ENCODE measurements at regions not wholly inside any gene's neighbourhood (a gene's known extent, or its start where the extent isn't known, plus 50 kb on each side); places are given as distances from the start of the nearest gene placed in this dataset.

- H3K4me2 ChIP-seq (ENCODE audit: control insufficient read depth, extremely low read depth, insufficient read depth, low read depth, low read length) = no peak overlapping the region
Measured at GRCh38 chr7:28348636-28349035, 63.7 kb upstream of the CREB5 start.

GRCh38 chr7:28349637-28350036 is 62.7 kb upstream of the CREB5 start:
- dilution Hi-C loops (cut with MboI; ENCODE audit: extremely low pct_ligation_motif_present, low sequenced_read_pairs) = no loop called here
- FAIRE-seq (no peak), DNase-seq (ENCODE audit: low read depth, low spot score) (no peak)
- Histone ChIP-seq H3K4me2 (ENCODE audit: control insufficient read depth, extremely low read depth, insufficient read depth, low read depth, low read length) (no peak overlapping the region), H3K27me3 (ENCODE audit: control insufficient read depth, extremely low read depth, insufficient read depth, low read length) (no peaks in the 10 kb centered on the region), H3K4me3 (ENCODE audit: control insufficient read depth in 2 of 3, extremely low read depth in 1 of 3, insufficient read depth in 2 of 3, low read depth in 1 of 3, low read length in 3 of 3) (no peak overlapping the region), H3K9me1 (ENCODE audit: control insufficient read depth, extremely low read depth, insufficient read depth, low read length) (no peaks in the 10 kb centered on the region), H2AFZ (ENCODE audit: control insufficient read depth, low read length) (no peak overlapping the region), H3K4me1 (ENCODE audit: control insufficient read depth, extremely low read depth, insufficient read depth, low read length) (peaks cover 26% of the 10 kb centered on the region), H3K27ac (ENCODE audit: control insufficient read depth, insufficient read depth, low read length) (no peak overlapping the region), H3K79me2 (ENCODE audit: control insufficient read depth, insufficient read depth, low read length) (no peaks in the 10 kb centered on the region), H4K20me1 (ENCODE audit: control insufficient read depth, extremely low read depth, insufficient read depth, low read length) (no peaks in the 10 kb centered on the region), H3K9me3 (ENCODE audit: control insufficient read depth, low read depth, low read length) (no peaks in the 10 kb centered on the region), H3K9ac (ENCODE audit: control insufficient read depth, extremely low read depth, insufficient read depth, low read length) (no peak overlapping the region), H3K36me3 (ENCODE audit: control insufficient read depth in 2 of 2, extremely low read depth in 1 of 2, insufficient read depth in 2 of 2, low read length in 2 of 2) (no peaks in the 10 kb centered on the region)
- no peak for TF ChIP-seq EZH2 (IDR thresholded peaks at IDR 0.05; ENCODE audit: low read length)
- TF ChIP-seq, protein P1, sequence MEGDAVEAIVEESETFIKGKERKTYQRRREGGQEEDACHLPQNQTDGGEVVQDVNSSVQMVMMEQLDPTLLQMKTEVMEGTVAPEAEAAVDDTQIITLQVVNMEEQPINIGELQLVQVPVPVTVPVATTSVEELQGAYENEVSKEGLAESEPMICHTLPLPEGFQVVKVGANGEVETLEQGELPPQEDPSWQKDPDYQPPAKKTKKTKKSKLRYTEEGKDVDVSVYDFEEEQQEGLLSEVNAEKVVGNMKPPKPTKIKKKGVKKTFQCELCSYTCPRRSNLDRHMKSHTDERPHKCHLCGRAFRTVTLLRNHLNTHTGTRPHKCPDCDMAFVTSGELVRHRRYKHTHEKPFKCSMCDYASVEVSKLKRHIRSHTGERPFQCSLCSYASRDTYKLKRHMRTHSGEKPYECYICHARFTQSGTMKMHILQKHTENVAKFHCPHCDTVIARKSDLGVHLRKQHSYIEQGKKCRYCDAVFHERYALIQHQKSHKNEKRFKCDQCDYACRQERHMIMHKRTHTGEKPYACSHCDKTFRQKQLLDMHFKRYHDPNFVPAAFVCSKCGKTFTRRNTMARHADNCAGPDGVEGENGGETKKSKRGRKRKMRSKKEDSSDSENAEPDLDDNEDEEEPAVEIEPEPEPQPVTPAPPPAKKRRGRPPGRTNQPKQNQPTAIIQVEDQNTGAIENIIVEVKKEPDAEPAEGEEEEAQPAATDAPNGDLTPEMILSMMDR (optimal IDR thresholded peaks at IDR 0.05 in 1 of 3, IDR thresholded peaks at IDR 0.05 in 1 of 3, conservative IDR thresholded peaks at IDR 0.05 in 1 of 3; ENCODE audit: extremely low read depth in 1 of 3, insufficient read depth in 2 of 3, low read length in 3 of 3) = no peak

More at GRCh38 chr7:28348636-28349035, 63.7 kb upstream of the CREB5 start:
- no peaks in the 10 kb centered on the region for H4K20me1 ChIP-seq (ENCODE audit: control insufficient read depth, extremely low read depth, insufficient read depth, low read length)
- TF ChIP-seq, protein P1 (optimal IDR thresholded peaks at IDR 0.05 in 1 of 3, IDR thresholded peaks at IDR 0.05 in 1 of 3, conservative IDR thresholded peaks at IDR 0.05 in 1 of 3; ENCODE audit: extremely low read depth in 1 of 3, insufficient read depth in 2 of 3, low read length in 3 of 3) = no peak
- no peak for TF ChIP-seq EZH2 (IDR thresholded peaks at IDR 0.05; ENCODE audit: low read length)
- H3K27me3 ChIP-seq (ENCODE audit: control insufficient read depth, extremely low read depth, insufficient read depth, low read length) = no peaks in the 10 kb centered on the region
- no peaks in the 10 kb centered on the region for H3K79me2 ChIP-seq (ENCODE audit: control insufficient read depth, insufficient read depth, low read length)
- H2AFZ ChIP-seq (ENCODE audit: control insufficient read depth, low read length) = no peak overlapping the region
- DNase-seq (ENCODE audit: low read depth, low spot score) = no peak
- H3K9me3 ChIP-seq (ENCODE audit: control insufficient read depth, low read depth, low read length) = no peaks in the 10 kb centered on the region
- FAIRE-seq = no peak
- dilution Hi-C loops (cut with MboI; ENCODE audit: extremely low pct_ligation_motif_present, low sequenced_read_pairs) = no loop called here
- H3K27ac ChIP-seq (ENCODE audit: control insufficient read depth, insufficient read depth, low read length) = no peak overlapping the region
- peaks cover 17% of the 10 kb centered on the region for H3K4me1 ChIP-seq (ENCODE audit: control insufficient read depth, extremely low read depth, insufficient read depth, low read length)
- no peaks in the 10 kb centered on the region for H3K36me3 ChIP-seq (ENCODE audit: control insufficient read depth in 2 of 2, extremely low read depth in 1 of 2, insufficient read depth in 2 of 2, low read length in 2 of 2)
- H3K9ac ChIP-seq (ENCODE audit: control insufficient read depth, extremely low read depth, insufficient read depth, low read length) = no peak overlapping the region
- H3K9me1 ChIP-seq (ENCODE audit: control insufficient read depth, extremely low read depth, insufficient read depth, low read length) = no peaks in the 10 kb centered on the region
- H3K4me3 ChIP-seq (ENCODE audit: control insufficient read depth in 2 of 3, extremely low read depth in 1 of 3, insufficient read depth in 2 of 3, low read depth in 1 of 3, low read length in 3 of 3) = no peak overlapping the region

Measured in keratinocyte (primary cell).